PFSK-1 (cell line): ENCODE measurements at regions not wholly inside any gene's neighbourhood (a gene's known extent, or its start where the extent isn't known, plus 50 kb on each side); places are given as distances from the start of the nearest gene placed in this dataset.

Experiments
- FOXP2 ChIP-seq: optimal IDR thresholded peaks from 2 replicates; pipeline ENCODE3; 2011; ENCODE audit warnings: borderline replicate concordance, control low read depth, inconsistent platforms; ENCODE audit not compliant: insufficient read depth; ENCODE audit errors: extremely low read length, extremely low read depth
- POLR2AphosphoS5 ChIP-seq: IDR thresholded peaks from 2 replicates; pipeline ENCODE4 v1.6.1; 2012; ENCODE audit warnings: low read depth, mild to moderate bottlenecking, control low read depth, low read length, moderate library complexity
- SIN3A ChIP-seq: IDR thresholded peaks from 2 replicates; pipeline ENCODE4 v1.6.1; 2012; ENCODE audit warnings: mild to moderate bottlenecking, low read length, moderate library complexity, borderline replicate concordance; ENCODE audit not compliant: insufficient read depth
- TAF1 ChIP-seq: IDR thresholded peaks from 2 replicates; pipeline ENCODE4 v1.6.1; 2012; ENCODE audit warnings: low read length, control low read depth, borderline replicate concordance; ENCODE audit not compliant: insufficient read depth
- TF ChIP-seq, protein P1 (sequence below), 2 experiments: IDR thresholded peaks; 2 replicates each; pipeline versions ENCODE4 v1.6.1 to v1.8.0; 2011 to 2012; ENCODE audit warnings: low read depth in 2 of 2, low read length in 2 of 2, control low read depth in 1 of 2, inconsistent platforms in 1 of 2, mild to moderate bottlenecking in 1 of 2, moderate library complexity in 1 of 2; ENCODE audit not compliant: insufficient read depth in 1 of 2

GRCh38 chr7:136509466-136509865 is 359.0 kb upstream of the CHRM2 start:
- no peak for TF ChIP-seq FOXP2
- no peak for TF ChIP-seq TAF1
- no peak for TF ChIP-seq SIN3A
- no peak for TF ChIP-seq POLR2AphosphoS5
- TF ChIP-seq, protein P1, sequence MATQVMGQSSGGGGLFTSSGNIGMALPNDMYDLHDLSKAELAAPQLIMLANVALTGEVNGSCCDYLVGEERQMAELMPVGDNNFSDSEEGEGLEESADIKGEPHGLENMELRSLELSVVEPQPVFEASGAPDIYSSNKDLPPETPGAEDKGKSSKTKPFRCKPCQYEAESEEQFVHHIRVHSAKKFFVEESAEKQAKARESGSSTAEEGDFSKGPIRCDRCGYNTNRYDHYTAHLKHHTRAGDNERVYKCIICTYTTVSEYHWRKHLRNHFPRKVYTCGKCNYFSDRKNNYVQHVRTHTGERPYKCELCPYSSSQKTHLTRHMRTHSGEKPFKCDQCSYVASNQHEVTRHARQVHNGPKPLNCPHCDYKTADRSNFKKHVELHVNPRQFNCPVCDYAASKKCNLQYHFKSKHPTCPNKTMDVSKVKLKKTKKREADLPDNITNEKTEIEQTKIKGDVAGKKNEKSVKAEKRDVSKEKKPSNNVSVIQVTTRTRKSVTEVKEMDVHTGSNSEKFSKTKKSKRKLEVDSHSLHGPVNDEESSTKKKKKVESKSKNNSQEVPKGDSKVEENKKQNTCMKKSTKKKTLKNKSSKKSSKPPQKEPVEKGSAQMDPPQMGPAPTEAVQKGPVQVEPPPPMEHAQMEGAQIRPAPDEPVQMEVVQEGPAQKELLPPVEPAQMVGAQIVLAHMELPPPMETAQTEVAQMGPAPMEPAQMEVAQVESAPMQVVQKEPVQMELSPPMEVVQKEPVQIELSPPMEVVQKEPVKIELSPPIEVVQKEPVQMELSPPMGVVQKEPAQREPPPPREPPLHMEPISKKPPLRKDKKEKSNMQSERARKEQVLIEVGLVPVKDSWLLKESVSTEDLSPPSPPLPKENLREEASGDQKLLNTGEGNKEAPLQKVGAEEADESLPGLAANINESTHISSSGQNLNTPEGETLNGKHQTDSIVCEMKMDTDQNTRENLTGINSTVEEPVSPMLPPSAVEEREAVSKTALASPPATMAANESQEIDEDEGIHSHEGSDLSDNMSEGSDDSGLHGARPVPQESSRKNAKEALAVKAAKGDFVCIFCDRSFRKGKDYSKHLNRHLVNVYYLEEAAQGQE (IDR thresholded peaks at IDR 0.05; ENCODE audit: insufficient read depth in 1 of 2, low read depth in 2 of 2, low read length in 2 of 2): no peak

- TF ChIP-seq SIN3A (no peak), POLR2AphosphoS5 (no peak), FOXP2 (no peak), TAF1 (no peak)
- TF ChIP-seq, protein P1 (IDR thresholded peaks at IDR 0.05; ENCODE audit: insufficient read depth in 1 of 2, low read depth in 2 of 2, low read length in 2 of 2): no peak
Observed at GRCh38 chr7:136502162-136502561, 366.3 kb upstream of the CHRM2 start.

- TF ChIP-seq, protein P1 (IDR thresholded peaks at IDR 0.05; ENCODE audit: insufficient read depth in 1 of 2, low read depth in 2 of 2, low read length in 2 of 2): no peak
- TF ChIP-seq SIN3A (no peak), TAF1 (no peak), POLR2AphosphoS5 (no peak), FOXP2 (no peak)
Observed at GRCh38 chr7:136501151-136501550, 367.3 kb upstream of the CHRM2 start.

- TF ChIP-seq TAF1 (no peak), SIN3A (no peak), FOXP2 (no peak), POLR2AphosphoS5 (no peak)
Observed at GRCh38 chr7:136496551-136496950, 371.9 kb upstream of the CHRM2 start.

DNA sequence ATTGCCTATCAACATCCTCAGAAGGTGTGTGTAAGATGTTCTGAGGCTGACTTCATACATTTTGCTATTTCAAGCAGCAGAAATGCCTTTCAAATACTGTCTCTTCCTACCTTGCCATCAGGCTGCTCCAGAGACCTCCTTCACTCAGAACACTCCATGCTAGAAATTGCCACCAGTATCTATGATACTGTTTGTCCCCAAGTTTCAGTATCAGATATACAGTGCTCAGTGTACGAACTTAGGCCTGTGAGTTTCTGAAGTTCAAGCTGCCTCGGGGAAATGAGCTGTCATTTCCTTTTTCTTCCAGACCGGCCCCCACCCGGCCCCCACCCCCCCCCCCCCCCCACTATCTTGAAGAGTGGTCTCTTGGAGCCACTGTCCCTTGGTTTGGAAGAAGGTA is 373.4 kb upstream of the CHRM2 start:
- TF ChIP-seq, protein P1 (IDR thresholded peaks at IDR 0.05; ENCODE audit: insufficient read depth in 1 of 2, low read depth in 2 of 2, low read length in 2 of 2): no peak
